ENCODE measurements at regions not wholly inside any gene's neighbourhood (a gene's known extent, or its start where the extent isn't known, plus 50 kb on each side); places are given as distances from the start of the nearest gene placed in this dataset.

GRCh38 chr15:46450810-46451182 is 816.0 kb downstream of the SQOR start:
- Histone ChIP-seq H3K79me1 (ENCODE audit: low read depth, low read length) (no peaks in the 10 kb centered on the region), H3K9ac (replicated peaks in 1 of 4; ENCODE audit: extremely low read depth in 1 of 4, low read depth in 3 of 4, low read length in 3 of 4) (no peak overlapping the region), H3K56ac (replicated peaks; ENCODE audit: insufficient read length, low read depth, low read length) (no peak overlapping the region), H2AK5ac (ENCODE audit: low read depth, low read length) (no peak overlapping the region), H2AFZ (ENCODE audit: low read length) (no peak overlapping the region), H3K4ac (replicated peaks; ENCODE audit: insufficient read length, low read depth, low read length) (no peak overlapping the region), H2BK5ac (ENCODE audit: low read depth, low read length) (no peak overlapping the region), H2BK15ac (ENCODE audit: low read length) (no peak overlapping the region), H3K4me3 (ENCODE audit: extremely low read depth in 1 of 4, insufficient read depth in 2 of 4, low read depth in 3 of 4, low read length in 4 of 4) (no peak overlapping the region), H3K27me3 (replicated peaks in 1 of 4; ENCODE audit: control insufficient read depth in 3 of 4, extremely low read depth in 1 of 4, insufficient read depth in 3 of 4, low read length in 3 of 4) (no peaks in the 10 kb centered on the region), H3K23ac (ENCODE audit: insufficient read length) (no peak overlapping the region), H4K8ac (ENCODE audit: extremely low read depth, insufficient read depth, low read length) (no peak overlapping the region), H3K14ac (ENCODE audit: insufficient read length) (no peak overlapping the region), H3K79me2 (ENCODE audit: control insufficient read depth in 1 of 2, insufficient read depth in 2 of 2, low read length in 2 of 2) (no peaks in the 10 kb centered on the region), H3K4me2 (ENCODE audit: insufficient read depth in 1 of 2, low read depth in 2 of 2, low read length in 2 of 2) (no peak overlapping the region), H4K5ac (ENCODE audit: insufficient read length, low read depth, low read length) (no peak overlapping the region), H3K23me2 (ENCODE audit: low read depth, low read length) (no peaks in the 10 kb centered on the region), H3K9me3 (ENCODE audit: insufficient read depth in 2 of 2, low read depth in 1 of 2, low read length in 1 of 2) (no peaks in the 10 kb centered on the region), H2BK120ac (replicated peaks; ENCODE audit: low read depth, low read length) (no peak overlapping the region), H4K91ac (replicated peaks; ENCODE audit: insufficient read length, low read length) (no peak overlapping the region), H3K36me3 (ENCODE audit: control insufficient read depth in 2 of 4, insufficient read depth in 4 of 4, low read length in 3 of 4) (no peaks in the 10 kb centered on the region), H3K27ac (ENCODE audit: low read depth, low read length) (no peak overlapping the region), H2BK20ac (ENCODE audit: low read length) (no peak overlapping the region), H3K18ac (ENCODE audit: extremely low read depth, low read length) (no peak overlapping the region), H2BK12ac (ENCODE audit: low read depth, low read length) (no peak overlapping the region), H4K20me1 (replicated peaks in 1 of 2; ENCODE audit: control insufficient read depth in 1 of 2, insufficient read depth in 2 of 2, low read length in 2 of 2) (no peaks in the 10 kb centered on the region), H3K4me1 (replicated peaks in 1 of 4; ENCODE audit: control insufficient read depth in 3 of 4, insufficient read depth in 4 of 4, low read length in 3 of 4) (no peaks in the 10 kb centered on the region)
- POLR2A ChIA-PET (ENCODE audit: partially characterized antibody), result no interaction called here
- WGBS, 2 experiments (ENCODE audit: extremely low coverage in 1 of 2, insufficient coverage in 1 of 2, insufficient read length in 1 of 2, insufficient replicate concordance in 2 of 2, low coverage in 1 of 2, low lambda C conversion rate in 2 of 2, missing lambda C conversion rate in 1 of 2), result 87% methylated on average over 1 of the region's 1 CpG; no CpG with 5 or more reads in 1 of the 2 experiments
- FAIRE-seq (no peak), DNase-seq (ENCODE audit: low read depth in 1 of 2, low spot score in 2 of 2) (no peak)
- CTCF ChIA-PET (ENCODE audit: partially characterized antibody), result interaction anchor here (1.1 to 1.8 kb wide), 2 partner anchors 9 to 139 kb away, joined by 4 to 5 read pairs; no protein-coding TSS in a partner anchor
- TF ChIP-seq FOSL1 (IDR thresholded peaks at IDR 0.05; ENCODE audit: insufficient read depth, low read depth, low read length), result no peak
- TF ChIP-seq POU5F1 (IDR thresholded peaks at IDR 0.05; ENCODE audit: low read depth, low read length), result no peak
- TF ChIP-seq NANOG (IDR thresholded peaks at IDR 0.05; ENCODE audit: insufficient read depth, low read depth, low read length, poor library complexity, severe bottlenecking), result no peak
- no peak for TF ChIP-seq TAF7 (optimal IDR thresholded peaks at IDR 0.05; ENCODE audit: borderline replicate concordance, low read depth, low read length)
- no peak for TF ChIP-seq TBP (IDR thresholded peaks at IDR 0.05; ENCODE audit: low read depth, low read length)
- TF ChIP-seq POLR2A (IDR thresholded peaks at IDR 0.05; ENCODE audit: control extremely low read depth in 1 of 2, low read depth in 2 of 2, low read length in 2 of 2), result no peak
- TF ChIP-seq KDM4A (IDR thresholded peaks at IDR 0.05; ENCODE audit: low read depth, low read length, severe bottlenecking), result no peak
- TF ChIP-seq SAP30 (IDR thresholded peaks at IDR 0.05; ENCODE audit: insufficient read depth, insufficient replicate concordance, low read length), result no peak
- TF ChIP-seq SIRT6 (IDR thresholded peaks at IDR 0.05; ENCODE audit: low read length), result no peak
- TF ChIP-seq SIN3A (conservative IDR thresholded peaks at IDR 0.05 in 1 of 2, IDR thresholded peaks at IDR 0.05 in 1 of 2; ENCODE audit: low read depth in 1 of 2, low read length in 2 of 2), result no peak
- TF ChIP-seq CREB1 (IDR thresholded peaks at IDR 0.05), result no peak
- TF ChIP-seq CTCF (IDR thresholded peaks at IDR 0.05; ENCODE audit: control extremely low read depth in 1 of 3, insufficient read depth in 1 of 3, low read depth in 1 of 3, low read length in 3 of 3), result no peak
- TF ChIP-seq RBBP5 (IDR thresholded peaks at IDR 0.05; ENCODE audit: borderline replicate concordance, low read depth, low read length), result no peak

Data from H1 (cell line).